GM19025 (cell line): ENCODE measurements at regions not wholly inside any gene's neighbourhood (a gene's known extent, or its start where the extent isn't known, plus 50 kb on each side); places are given as distances from the start of the nearest gene placed in this dataset.
A peak's percentile ranks its signal among the peaks of the same experiment; 100 is the strongest.

Source experiments
- ATAC-seq: cut with Tn5 transposase; IDR thresholded peaks from one replicate; pipeline ENCODE4 v1.9.1; 2021; ENCODE audit warnings: mild to moderate bottlenecking, low read depth, moderate library complexity; ENCODE audit not compliant: unreplicated experiment

GRCh38 chr1:81238129-81238528 lies 562.6 kb upstream of the ADGRL2 start:
- no peak for ATAC-seq

- no peak for ATAC-seq
These were observed 563.2 kb upstream of the ADGRL2 start for GRCh38 chr1:81237473-81238089.

GRCh38 chr1:81234237-81234636 lies 566.5 kb upstream of the ADGRL2 start:
- no peak for ATAC-seq

GRCh38 chr1:81233591-81233990 lies 567.1 kb upstream of the ADGRL2 start:
- ATAC-seq = no peak

- ATAC-seq = no peak
These were observed 568.3 kb upstream of the ADGRL2 start for GRCh38 chr1:81232420-81232819.

- no peak for ATAC-seq
These were observed 569.0 kb upstream of the ADGRL2 start for GRCh38 chr1:81231729-81232038.

GRCh38 chr1:81230983-81231728 lies 569.6 kb upstream of the ADGRL2 start:
- no peak for ATAC-seq

- ATAC-seq = no peak
These were observed 571.8 kb upstream of the ADGRL2 start for GRCh38 chr1:81228926-81229325.

GRCh38 chr1:81226603-81226928 lies 574.2 kb upstream of the ADGRL2 start:
- no peak for ATAC-seq

- peak; percentile 76 for ATAC-seq
These were observed 574.7 kb upstream of the ADGRL2 start for GRCh38 chr1:81225789-81226602.

- no peak for ATAC-seq
These were observed 576.5 kb upstream of the ADGRL2 start for GRCh38 chr1:81224222-81224621.

GRCh38 chr1:81221564-81221963 lies 579.2 kb upstream of the ADGRL2 start:
- ATAC-seq = no peak

GRCh38 chr1:81220614-81221071 lies 580.1 kb upstream of the ADGRL2 start:
- no peak for ATAC-seq

- ATAC-seq = no peak
These were observed 583.7 kb upstream of the ADGRL2 start for GRCh38 chr1:81217058-81217457.

GRCh38 chr1:81213279-81213678 lies 587.5 kb upstream of the ADGRL2 start:
- no peak for ATAC-seq

- ATAC-seq = no peak
These were observed 591.3 kb upstream of the ADGRL2 start for GRCh38 chr1:81209461-81209860.

- ATAC-seq = no peak
These were observed 592.3 kb upstream of the ADGRL2 start for GRCh38 chr1:81208441-81208840.

GRCh38 chr1:81205956-81206355 lies 594.8 kb upstream of the ADGRL2 start:
- no peak for ATAC-seq

- ATAC-seq = no peak
These were observed 599.0 kb upstream of the ADGRL2 start for GRCh38 chr1:81201779-81202178.

- ATAC-seq = no peak
These were observed 603.1 kb upstream of the ADGRL2 start for GRCh38 chr1:81197591-81197990.
